Cortex of kidney (tissue), 1 donor: ENCODE measurements at regions not wholly inside any gene's neighbourhood (a gene's known extent, or its start where the extent isn't known, plus 50 kb on each side); places are given as distances from the start of the nearest gene placed in this dataset.

Experiments used
- DNase-seq: peaks from one replicate; lab custom pipeline; 2025; lab: John Stamatoyannopoulos, UW

DNA sequence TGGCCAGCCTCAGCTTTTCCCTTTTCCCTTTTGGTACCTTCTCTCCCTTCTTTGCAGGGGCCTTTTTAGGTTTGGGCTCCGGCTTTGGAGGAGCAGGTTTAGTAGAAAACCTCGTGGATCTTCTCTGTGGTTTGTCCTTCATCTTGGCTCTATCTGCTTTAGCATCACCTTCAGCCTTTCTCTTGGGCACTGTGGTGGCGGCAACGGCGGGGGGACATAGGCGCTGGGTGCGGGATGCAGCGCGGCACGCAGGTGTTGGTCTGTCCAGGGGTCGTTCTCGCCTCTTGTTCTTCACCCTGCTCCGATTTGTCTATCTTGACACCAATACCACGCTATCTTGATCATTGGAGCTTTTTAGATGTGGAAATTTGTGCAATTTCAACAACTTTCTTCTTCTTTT lies 64.5 kb upstream of the SMAD3 start:
- no peak for DNase-seq

DNA sequence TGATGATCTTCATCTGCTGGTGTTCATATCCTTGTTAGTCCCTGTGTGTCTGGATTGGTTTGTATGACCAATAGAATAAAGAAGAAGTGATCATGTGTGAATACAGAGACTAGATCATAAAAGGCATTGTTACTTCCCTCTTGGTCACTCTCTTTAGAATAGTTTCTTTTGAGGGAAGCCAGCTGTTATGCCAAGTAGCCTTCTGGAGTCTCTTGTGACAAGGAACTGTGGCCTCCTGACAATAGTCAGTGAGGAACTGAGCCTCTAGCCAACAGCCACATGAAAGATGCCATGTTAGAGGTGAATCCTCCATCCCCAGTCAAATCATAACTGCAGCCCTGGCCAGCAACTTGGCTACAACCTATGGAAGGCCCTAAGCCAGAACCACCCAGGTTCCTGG lies 63.0 kb upstream of the SMAD3 start:
- DNase-seq, result no peak

DNA sequence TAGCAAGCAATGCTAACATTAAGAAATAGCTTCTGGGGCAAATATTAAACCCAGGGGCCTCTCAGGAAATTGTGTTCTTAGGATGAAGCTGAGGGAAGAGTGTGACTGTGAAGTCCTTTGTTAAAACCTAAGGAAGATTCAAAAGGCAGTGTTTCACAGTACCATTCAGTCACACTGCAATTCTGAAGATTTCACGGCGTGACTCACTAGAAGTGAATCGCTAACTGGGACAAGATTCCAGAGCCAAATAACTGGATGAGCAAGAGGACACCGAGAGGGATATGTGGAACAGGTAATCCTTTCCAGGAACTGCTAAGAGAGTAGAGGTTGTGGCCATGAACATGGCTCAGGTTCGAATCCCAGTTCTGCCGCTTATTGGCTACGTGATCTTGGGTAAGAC lies 61.8 kb upstream of the SMAD3 start:
- no peak for DNase-seq

DNA sequence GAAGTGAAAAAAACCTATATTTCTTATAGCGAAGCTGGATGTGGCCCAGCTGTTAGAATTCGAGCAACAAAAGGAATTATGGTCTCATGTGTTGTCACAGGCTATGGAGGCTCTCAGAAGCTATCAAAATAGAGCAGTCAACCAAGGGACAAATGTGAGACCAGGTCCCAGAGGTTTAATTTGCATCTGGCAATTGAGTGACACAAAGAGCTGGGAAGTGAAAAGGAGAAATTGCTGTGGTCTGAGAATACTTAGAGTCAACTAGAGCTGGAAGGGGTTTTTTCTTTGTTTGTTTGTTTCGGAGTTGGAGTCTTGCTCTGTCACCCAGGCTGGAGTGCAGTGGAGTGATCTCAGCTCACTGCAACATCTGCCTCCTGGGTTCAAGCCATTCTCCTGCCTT lies 61.3 kb upstream of the SMAD3 start:
- no peak for DNase-seq

DNA sequence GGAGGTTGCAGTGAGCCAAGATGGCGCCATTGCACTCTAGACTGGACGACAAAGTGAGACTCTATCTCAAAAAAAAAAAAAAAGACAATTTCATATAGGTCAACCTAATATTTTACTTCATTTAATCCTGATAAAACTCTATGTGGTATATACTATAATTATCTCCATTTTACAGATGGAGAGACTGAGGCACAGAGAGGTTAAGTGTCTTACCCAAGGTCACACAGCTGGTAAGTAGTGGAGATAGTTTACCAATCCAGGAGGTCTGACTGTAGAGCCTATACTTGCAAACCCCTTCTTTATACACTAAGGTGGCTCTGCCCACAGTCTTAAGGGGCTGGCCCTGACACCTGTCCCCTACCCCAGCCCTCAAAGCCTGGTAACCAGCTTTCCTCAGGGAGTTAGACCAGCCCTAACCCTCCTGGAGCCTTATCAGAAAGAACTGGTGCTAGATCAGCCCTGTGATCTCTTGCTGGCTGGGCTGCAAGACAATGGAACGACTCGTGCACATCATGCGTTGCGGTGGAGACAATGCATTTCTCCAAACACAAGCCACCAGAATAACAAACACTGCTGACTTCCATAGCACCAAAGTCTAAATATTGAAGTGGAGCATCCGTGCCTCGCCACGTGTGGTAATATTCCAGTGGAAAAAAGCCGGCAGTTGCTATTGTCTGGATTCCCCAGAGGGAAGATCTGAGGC lies 60.0 kb upstream of the SMAD3 start:
- DNase-seq, result no peak

DNA sequence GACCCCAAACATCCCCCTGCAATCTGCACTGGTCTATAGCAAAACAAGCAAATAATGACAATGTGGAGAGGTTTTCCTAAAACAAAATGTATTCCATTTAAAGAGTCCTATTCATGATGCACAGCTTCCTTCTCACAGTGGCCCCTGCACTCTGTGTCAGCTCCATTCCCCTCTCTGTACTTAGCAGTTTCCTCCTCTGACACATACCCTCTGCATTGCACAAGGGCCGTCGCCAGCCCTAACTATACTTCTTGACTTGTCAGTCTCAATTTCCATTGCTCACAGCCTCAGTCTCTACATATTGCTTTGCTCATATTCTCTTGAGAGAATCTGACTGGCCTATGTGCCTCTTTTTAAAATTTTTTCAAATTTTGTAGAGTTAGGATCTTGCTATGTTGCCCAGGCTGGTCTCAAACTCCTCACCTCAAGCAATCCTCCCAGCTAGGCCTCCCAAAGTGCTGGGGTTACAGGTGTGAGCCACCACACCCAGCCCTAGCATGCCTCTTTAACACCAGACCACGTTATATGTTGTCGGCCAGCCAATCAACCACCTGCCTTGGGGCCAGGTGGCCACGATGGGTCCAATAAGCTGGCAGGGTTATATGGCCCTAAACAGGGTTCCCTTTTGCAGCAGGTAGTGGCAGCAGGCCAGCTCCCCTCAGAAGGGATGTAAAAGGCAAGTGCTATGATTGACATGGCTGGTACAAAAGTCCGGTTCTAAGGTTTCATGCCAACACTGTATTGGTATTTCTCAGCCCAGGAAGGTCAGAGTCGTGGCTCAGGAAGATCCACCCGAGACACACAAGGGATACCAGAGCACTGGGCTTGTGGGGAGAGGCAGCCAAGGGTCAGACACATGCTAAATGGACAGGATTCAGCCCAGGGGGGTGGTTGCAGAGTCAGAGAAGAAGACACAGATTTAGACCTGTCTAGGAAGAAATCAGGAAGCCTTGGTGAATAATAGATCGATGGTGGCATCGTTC lies 59.0 kb upstream of the SMAD3 start:
- DNase-seq, result no peak

DNA sequence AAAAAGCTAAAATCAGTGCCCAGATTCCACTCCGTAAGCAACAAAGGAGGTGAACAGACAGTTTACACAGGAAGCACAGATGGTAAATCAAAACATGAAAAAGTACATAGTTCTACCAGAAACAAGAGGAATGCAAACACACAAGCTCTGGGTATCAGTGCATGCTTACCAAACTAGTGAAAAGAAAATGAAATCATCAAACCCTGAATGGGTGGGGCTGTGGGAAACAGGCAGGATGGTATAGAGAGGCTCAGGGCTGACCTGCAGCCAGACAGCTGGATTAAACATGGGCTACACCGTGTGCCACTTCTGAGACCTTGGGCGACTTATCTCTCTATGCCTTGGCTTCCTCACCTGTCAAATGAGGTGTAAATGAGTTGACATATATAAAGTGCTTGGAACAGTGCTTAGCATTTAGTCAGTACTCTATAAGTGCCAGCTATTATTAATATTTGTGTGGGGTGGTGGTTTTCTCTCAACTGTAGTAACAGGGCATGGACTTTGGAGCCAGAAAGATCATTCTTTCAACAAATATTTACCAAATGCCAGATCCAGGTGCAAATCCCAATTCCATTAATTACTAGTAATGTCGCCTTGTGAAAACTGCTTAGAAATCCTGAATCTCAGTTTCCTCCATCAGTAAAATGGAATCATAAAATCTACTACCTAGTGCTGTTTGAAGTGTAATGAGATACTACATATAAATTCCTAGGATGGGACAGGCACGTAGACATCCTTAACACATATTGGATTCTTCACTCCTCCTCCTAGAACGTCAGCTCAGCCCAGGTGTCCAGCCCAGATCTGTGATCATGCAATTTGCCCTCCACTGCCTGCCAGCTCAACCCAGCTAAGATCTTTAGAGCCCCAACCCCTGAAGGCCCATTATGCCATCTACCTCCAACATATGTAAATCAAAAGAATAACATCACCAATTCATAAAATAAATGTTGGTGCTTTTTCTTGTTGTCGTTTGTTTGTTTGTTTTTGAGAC lies 55.5 kb upstream of the SMAD3 start:
- DNase-seq, result no peak

DNA sequence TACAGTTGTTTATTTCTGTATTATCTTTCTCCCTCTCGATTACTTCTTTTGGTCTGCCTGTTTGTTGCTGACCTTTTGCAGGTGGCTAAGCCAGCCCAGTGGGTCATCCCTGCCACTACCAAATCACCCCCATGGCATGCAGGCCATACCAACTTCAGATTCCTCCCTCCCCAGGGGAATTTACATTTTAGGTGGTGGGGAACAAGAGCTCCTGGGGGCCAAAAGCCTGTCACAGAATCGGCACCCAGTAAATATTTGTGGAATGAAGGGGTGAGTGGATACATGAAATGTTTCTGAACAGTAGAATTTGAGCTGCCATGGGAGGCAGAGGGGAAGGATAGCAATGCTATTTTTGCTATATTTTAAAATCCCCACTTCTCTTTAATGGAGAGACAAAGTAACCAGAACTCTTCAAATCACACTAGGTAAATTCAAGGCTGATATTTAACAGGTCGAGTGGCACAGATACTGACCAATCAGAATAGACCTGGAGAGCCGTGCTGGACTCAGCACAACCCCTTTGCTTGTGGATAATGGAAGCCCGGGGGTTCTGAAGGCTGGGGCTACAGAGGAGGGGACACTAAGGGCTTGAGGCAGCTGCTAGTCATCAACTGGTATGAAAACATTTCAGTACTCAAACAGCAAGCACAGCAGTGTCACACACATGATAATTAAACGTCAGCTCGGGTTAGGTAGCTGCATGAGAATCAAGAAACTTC lies 54.3 kb upstream of the SMAD3 start:
- DNase-seq, result no peak

DNA sequence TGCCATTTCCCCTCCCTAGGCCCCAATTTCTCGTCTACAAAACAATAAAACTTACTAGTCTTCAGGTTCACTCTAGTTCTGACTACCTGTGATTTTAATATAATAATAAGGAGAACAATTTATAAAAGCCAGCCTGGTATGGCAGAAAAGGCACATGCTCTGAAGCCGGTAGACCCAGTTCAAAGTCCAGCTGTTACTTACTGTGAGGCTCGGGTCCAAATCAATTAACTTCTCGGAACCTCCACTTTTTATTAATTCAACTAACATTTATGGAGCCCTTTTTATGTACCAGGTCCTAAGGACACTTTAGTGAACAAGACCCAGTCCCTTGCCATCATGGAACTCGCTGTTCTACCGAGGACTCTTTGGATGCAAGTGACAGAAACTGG lies 53.8 kb upstream of the SMAD3 start:
- no peak for DNase-seq

DNA sequence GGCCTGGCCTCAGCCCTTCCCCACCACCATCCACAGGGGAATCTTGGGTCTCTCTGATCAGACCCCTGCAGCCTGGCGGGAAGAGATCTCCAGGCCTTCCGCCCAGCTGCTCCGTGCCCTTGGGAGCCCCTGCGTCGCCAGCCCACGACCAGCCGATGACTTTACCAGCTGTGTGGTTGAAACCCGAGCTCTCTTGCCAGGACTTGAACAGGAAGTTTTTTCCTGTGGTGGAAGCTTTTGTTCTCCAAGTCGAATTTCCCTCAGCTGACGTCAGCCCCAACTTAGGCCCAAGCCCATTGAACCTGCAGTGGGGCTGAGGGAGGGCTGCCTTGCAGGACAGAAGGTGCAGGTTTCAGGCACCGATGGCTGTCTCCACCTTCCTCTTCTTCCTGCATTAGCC lies 51.7 kb upstream of the SMAD3 start:
- no peak for DNase-seq
